ENCODE measurements at regions not wholly inside any gene's neighbourhood (a gene's known extent, or its start where the extent isn't known, plus 50 kb on each side); places are given as distances from the start of the nearest gene placed in this dataset.
"Not testable (repeated sequence)": the region's sequence is repeated elsewhere in the genome, so short reads cannot be mapped to it uniquely, and the experiment has no call there.

DNA sequence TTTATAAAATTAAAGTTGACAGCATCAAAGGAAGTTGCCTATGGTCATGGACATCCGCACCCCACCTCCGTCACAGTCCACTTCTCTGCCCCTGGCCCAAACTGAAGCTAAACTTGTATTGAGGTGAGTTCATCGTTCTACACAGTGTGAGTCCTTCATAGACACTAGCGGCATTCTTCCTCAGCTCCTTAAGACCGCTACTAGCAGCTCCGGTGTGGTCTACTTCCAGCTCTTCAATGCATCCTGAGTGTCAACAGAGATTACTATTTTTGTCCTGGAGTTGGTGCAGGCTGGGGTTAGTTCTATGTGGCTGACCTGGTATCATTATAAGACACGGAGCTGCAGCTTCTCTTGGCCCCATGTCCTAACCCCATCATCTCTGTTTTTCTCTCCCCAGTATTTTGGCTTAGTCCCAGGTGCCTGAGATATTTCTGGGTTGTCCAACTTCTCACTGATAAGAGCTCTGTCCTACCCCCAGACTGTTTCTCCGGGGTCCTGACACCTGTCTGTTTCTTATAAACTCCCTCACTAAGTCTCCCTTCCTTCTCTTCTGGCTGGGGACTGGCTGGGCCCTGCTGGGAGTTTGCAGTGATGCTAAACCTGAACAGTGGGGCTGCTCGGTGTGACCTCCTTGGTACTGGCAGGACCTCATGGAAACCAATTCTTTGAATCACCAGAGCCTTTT is 169.2 kb upstream of the ATP10A start:
- Histone ChIP-seq H3K4me1 (ENCODE audit: control insufficient read depth, insufficient read depth, low read length) (no peaks in the 10 kb centered on the region), H3K4me3 (ENCODE audit: insufficient read depth, low read depth, low read length) (no peak overlapping the region), H3K9me3 (ENCODE audit: control insufficient read depth, low read length) (no peaks in the 10 kb centered on the region), H3K27ac (ENCODE audit: insufficient read depth, low read depth, low read length, poor library complexity, severe bottlenecking) (no peak overlapping the region), H3K27me3 (ENCODE audit: control insufficient read depth, insufficient read depth, low read length, poor library complexity, severe bottlenecking) (no peaks in the 10 kb centered on the region), H3K36me3 (ENCODE audit: control insufficient read depth, insufficient read depth, low read length) (no peaks in the 10 kb centered on the region)
- WGBS, 2 experiments = 92 to 93% methylated on average over 9 of the region's 9 CpGs

DNA sequence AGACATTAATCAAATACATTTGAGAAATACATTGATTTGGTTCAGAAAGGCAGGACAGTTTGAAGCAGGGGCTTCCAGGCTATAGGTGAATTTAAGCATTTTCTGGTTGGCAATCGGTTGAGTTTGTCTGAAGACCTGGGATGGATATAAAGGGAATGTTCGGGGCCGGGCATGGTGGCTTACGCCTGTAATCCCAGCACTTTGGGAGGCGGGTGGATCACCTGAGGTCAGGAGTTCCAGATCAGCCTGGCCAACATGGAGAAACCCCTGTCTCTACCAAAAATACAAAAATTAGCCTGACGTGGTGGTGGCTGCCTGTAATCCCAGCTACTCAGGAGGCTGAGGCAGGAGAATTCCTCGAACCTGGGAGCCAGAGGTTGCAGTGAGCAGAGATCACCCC is 166.5 kb upstream of the ATP10A start:
- not testable (repeated sequence) for H3K27ac ChIP-seq (ENCODE audit: insufficient read depth, low read depth, low read length, poor library complexity, severe bottlenecking); H3K27me3 ChIP-seq (ENCODE audit: control insufficient read depth, insufficient read depth, low read length, poor library complexity, severe bottlenecking); H3K4me1 ChIP-seq (ENCODE audit: control insufficient read depth, insufficient read depth, low read length); H3K9me3 ChIP-seq (ENCODE audit: control insufficient read depth, low read length); H3K36me3 ChIP-seq (ENCODE audit: control insufficient read depth, insufficient read depth, low read length); H3K4me3 ChIP-seq (ENCODE audit: insufficient read depth, low read depth, low read length)
- WGBS, 2 experiments = 92 to 95% methylated on average over 7 of the region's 7 CpGs

DNA sequence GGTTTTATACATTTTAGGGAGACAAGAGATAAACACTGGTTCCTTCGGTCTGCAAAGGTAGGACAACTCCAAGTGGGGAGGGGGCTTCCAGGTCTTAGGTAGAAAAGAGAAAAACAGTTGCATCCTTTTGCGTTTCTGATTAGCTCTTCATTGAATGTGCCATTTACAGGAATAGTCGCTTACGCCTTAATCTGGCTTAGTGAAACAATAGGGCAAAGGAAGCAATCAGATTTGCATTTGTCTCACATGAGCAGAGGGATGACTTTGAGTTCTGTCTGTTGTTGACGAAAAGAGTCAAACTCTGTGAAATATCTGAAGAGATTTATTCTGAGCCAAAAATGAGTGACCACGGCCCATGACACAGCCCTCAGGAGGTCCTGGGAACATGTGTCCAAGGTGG is 166.0 kb upstream of the ATP10A start:
- Histone ChIP-seq H3K27me3 (ENCODE audit: control insufficient read depth, insufficient read depth, low read length, poor library complexity, severe bottlenecking) (no peaks in the 10 kb centered on the region), H3K4me1 (ENCODE audit: control insufficient read depth, insufficient read depth, low read length) (no peaks in the 10 kb centered on the region), H3K27ac (ENCODE audit: insufficient read depth, low read depth, low read length, poor library complexity, severe bottlenecking) (no peak overlapping the region), H3K9me3 (ENCODE audit: control insufficient read depth, low read length) (no peaks in the 10 kb centered on the region), H3K36me3 (ENCODE audit: control insufficient read depth, insufficient read depth, low read length) (no peaks in the 10 kb centered on the region), H3K4me3 (ENCODE audit: insufficient read depth, low read depth, low read length) (no peak overlapping the region)
- 80 to 85% methylated on average over 6 of the region's 6 CpGs for WGBS, 2 experiments

DNA sequence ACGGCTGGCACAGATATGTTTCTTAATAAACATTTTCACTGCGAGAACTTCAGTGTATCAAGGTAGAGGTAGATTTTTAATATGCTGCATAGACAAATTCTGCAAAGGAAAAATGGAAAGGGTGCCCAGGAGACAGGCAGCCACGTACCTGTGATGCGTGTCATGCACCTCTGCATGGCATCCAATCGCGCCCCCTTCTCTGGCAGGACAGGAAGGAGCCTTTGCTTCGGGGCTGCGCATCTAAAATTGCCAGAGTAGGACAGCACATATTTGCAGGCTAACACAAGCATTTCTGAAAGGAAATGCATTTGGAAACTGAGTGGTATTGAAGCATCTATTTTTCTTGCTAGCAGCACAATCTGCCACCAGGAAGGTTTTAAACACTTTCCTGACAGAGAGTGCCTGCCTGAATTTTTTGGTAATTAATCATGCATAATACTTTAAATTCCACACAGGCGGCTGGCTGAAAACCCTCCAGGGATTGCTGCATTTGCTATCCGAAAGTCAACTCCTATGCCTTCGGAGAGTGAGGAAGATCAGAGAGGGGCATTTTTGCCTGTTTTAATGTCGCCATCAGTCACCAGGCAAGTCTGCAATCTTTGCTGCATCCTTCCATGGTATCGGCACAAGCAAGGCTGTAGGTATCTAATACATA is 165.1 kb upstream of the ATP10A start:
- H3K27me3 ChIP-seq (ENCODE audit: control insufficient read depth, insufficient read depth, low read length, poor library complexity, severe bottlenecking) = no peaks in the 10 kb centered on the region
- H3K27ac ChIP-seq (ENCODE audit: insufficient read depth, low read depth, low read length, poor library complexity, severe bottlenecking) = no peak overlapping the region
- no peaks in the 10 kb centered on the region for H3K36me3 ChIP-seq (ENCODE audit: control insufficient read depth, insufficient read depth, low read length)
- 93% methylated on average over 13 of the region's 13 CpGs for WGBS, 2 experiments
- no peaks in the 10 kb centered on the region for H3K4me1 ChIP-seq (ENCODE audit: control insufficient read depth, insufficient read depth, low read length)
- no peaks in the 10 kb centered on the region for H3K9me3 ChIP-seq (ENCODE audit: control insufficient read depth, low read length)
- H3K4me3 ChIP-seq (ENCODE audit: insufficient read depth, low read depth, low read length) = no peak overlapping the region

DNA sequence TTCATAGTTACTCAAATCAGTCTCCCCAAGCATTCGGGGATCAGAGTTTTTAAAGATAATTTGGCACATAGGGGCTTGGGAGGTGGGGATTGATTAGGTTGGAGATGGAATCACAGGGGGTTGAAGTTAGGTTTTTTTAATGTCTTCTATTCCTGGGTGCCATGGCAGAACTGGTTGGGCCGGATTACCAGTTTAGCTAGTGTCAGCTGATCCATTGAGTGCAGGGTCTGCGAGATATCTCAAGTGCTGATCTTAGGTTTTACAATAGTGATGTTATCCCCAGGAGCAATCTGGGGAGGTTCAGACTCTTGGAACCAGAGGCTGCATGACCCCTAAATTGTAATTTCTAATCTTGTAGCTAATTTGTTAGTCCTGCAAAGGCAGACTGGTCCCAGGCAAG is 163.5 kb upstream of the ATP10A start:
- H3K4me3 ChIP-seq (ENCODE audit: insufficient read depth, low read depth, low read length); H3K27ac ChIP-seq (ENCODE audit: insufficient read depth, low read depth, low read length, poor library complexity, severe bottlenecking); H3K4me1 ChIP-seq (ENCODE audit: control insufficient read depth, insufficient read depth, low read length); H3K27me3 ChIP-seq (ENCODE audit: control insufficient read depth, insufficient read depth, low read length, poor library complexity, severe bottlenecking); H3K36me3 ChIP-seq (ENCODE audit: control insufficient read depth, insufficient read depth, low read length); H3K9me3 ChIP-seq (ENCODE audit: control insufficient read depth, low read length): not testable (repeated sequence)
- 94 to 98% methylated on average over 3 of the region's 3 CpGs for WGBS, 2 experiments

DNA sequence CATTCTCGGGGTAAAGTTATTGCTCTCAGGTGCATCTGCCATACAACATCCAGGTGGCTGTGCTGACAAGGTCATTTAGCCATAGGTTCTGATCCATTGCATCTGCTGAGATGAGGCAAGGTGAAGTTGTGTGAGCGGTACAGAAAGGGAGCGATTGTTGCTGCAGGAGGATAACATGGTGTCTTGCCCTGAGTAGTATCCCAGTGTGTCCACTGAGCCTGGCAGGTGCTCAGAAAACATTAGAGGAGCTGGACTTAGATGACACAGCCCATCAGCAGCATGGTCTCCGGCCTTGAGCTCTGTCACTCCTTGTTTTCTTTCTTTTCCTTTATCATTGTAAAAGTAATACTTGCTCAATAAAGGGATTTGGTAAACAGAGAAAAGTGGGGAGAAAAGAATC is 161.1 kb upstream of the ATP10A start:
- H3K4me1 ChIP-seq (ENCODE audit: control insufficient read depth, insufficient read depth, low read length) = no peaks in the 10 kb centered on the region
- WGBS, 2 experiments = 96 to 98% methylated on average over 4 of the region's 4 CpGs
- H3K27me3 ChIP-seq (ENCODE audit: control insufficient read depth, insufficient read depth, low read length, poor library complexity, severe bottlenecking) = no peaks in the 10 kb centered on the region
- no peak overlapping the region for H3K27ac ChIP-seq (ENCODE audit: insufficient read depth, low read depth, low read length, poor library complexity, severe bottlenecking)
- H3K9me3 ChIP-seq (ENCODE audit: control insufficient read depth, low read length) = no peaks in the 10 kb centered on the region
- no peak overlapping the region for H3K4me3 ChIP-seq (ENCODE audit: insufficient read depth, low read depth, low read length)
- H3K36me3 ChIP-seq (ENCODE audit: control insufficient read depth, insufficient read depth, low read length) = no peaks in the 10 kb centered on the region

DNA sequence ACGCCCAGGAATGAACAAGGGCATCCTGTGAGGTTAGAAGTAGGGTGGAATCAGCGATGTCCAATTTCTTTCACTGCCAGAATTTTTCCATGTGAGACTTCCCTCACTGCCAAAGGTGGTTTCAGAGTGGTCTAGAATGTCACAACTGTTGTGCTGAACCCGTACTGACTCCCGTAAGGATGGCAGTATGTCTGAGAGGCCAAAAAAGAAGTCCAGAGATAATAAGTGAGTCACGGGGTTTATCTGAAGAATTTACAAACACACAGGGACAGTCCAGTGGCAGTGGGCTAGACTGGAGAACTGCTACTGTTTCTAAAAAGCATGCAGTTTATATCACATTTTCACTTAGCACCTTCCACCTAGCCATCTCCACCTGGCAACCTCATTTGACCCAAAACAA is 160.6 kb upstream of the ATP10A start:
- no peak overlapping the region for H3K27ac ChIP-seq (ENCODE audit: insufficient read depth, low read depth, low read length, poor library complexity, severe bottlenecking)
- no peak overlapping the region for H3K4me3 ChIP-seq (ENCODE audit: insufficient read depth, low read depth, low read length)
- no peaks in the 10 kb centered on the region for H3K4me1 ChIP-seq (ENCODE audit: control insufficient read depth, insufficient read depth, low read length)
- 91 to 94% methylated on average over 5 of the region's 5 CpGs for WGBS, 2 experiments
- no peaks in the 10 kb centered on the region for H3K9me3 ChIP-seq (ENCODE audit: control insufficient read depth, low read length)
- H3K36me3 ChIP-seq (ENCODE audit: control insufficient read depth, insufficient read depth, low read length) = no peaks in the 10 kb centered on the region
- no peaks in the 10 kb centered on the region for H3K27me3 ChIP-seq (ENCODE audit: control insufficient read depth, insufficient read depth, low read length, poor library complexity, severe bottlenecking)

DNA sequence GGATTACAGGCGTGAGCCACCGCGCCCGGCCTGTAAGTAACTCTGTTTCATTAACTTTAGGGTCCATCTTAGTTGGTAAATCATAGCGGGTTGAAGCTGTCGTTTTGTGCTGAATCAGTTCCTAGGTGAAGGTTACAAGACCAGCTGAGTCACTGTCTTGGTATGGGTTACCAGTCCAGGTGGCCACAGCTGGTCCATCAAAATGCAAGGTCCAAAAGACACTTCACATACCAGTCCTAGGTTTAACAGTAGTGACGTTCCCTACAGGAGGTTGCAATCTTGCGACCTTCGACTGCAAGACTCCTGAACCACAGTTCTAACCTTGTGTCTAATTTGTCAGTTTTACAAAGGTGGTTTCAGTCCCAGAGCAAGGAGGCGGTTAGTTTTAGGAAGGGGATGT is 160.1 kb upstream of the ATP10A start:
- Histone ChIP-seq H3K4me1 (ENCODE audit: control insufficient read depth, insufficient read depth, low read length) (no peaks in the 10 kb centered on the region), H3K27me3 (ENCODE audit: control insufficient read depth, insufficient read depth, low read length, poor library complexity, severe bottlenecking) (no peaks in the 10 kb centered on the region), H3K9me3 (ENCODE audit: control insufficient read depth, low read length) (no peaks in the 10 kb centered on the region), H3K36me3 (ENCODE audit: control insufficient read depth, insufficient read depth, low read length) (no peaks in the 10 kb centered on the region), H3K4me3 (ENCODE audit: insufficient read depth, low read depth, low read length) (no peak overlapping the region), H3K27ac (ENCODE audit: insufficient read depth, low read depth, low read length, poor library complexity, severe bottlenecking) (no peak overlapping the region)
- WGBS, 2 experiments = 91 to 96% methylated on average over 9 to 10 of the region's 10 CpGs

DNA sequence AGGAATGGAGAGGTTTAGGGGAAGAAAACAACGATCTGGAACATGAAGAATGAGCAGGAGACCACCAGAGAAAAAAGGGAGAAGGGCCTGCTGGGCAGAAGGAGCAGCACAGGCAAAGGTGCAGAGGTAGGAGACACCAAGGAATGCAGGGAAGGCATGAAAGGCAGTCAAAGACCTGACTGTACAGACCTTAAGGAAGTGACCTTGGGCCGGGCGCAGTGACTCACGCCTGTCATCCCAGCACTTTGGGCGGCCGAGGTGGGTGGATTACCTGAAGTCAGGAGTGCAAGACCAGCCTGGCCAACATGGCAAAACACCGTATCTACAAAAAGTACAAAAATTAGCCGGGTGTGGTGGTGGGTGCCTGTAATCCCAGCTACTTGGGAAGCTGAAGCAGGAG is 157.7 kb upstream of the ATP10A start:
- no peaks in the 10 kb centered on the region for H3K36me3 ChIP-seq (ENCODE audit: control insufficient read depth, insufficient read depth, low read length)
- no peak overlapping the region for H3K27ac ChIP-seq (ENCODE audit: insufficient read depth, low read depth, low read length, poor library complexity, severe bottlenecking)
- no peaks in the 10 kb centered on the region for H3K9me3 ChIP-seq (ENCODE audit: control insufficient read depth, low read length)
- 93% methylated on average over 8 of the region's 8 CpGs for WGBS, 2 experiments
- H3K4me1 ChIP-seq (ENCODE audit: control insufficient read depth, insufficient read depth, low read length) = no peaks in the 10 kb centered on the region
- no peak overlapping the region for H3K4me3 ChIP-seq (ENCODE audit: insufficient read depth, low read depth, low read length)
- H3K27me3 ChIP-seq (ENCODE audit: control insufficient read depth, insufficient read depth, low read length, poor library complexity, severe bottlenecking) = no peaks in the 10 kb centered on the region

DNA sequence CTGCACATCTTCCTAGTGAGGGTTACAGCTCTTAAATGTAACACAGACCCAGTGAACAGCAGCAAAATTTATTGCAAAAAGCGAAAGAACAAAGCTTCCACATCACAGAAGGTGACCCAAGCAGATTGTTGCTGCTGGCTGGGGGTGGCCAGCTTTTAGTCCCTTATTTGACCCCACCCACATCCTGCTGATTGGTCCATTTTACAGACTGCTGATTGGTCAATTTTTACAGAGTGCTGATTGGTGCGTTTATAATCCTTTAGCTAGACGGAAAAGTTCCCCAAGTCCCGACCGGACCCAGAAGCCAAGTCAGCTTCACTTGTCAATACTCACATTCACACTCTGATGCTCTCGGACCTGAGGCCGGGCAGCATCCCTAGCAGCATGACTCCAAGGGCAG is 154.5 kb upstream of the ATP10A start:
- H3K36me3 ChIP-seq (ENCODE audit: control insufficient read depth, insufficient read depth, low read length) = no peaks in the 10 kb centered on the region
- 92 to 96% methylated on average over 7 of the region's 7 CpGs for WGBS, 2 experiments
- no peaks in the 10 kb centered on the region for H3K9me3 ChIP-seq (ENCODE audit: control insufficient read depth, low read length)
- no peak overlapping the region for H3K4me3 ChIP-seq (ENCODE audit: insufficient read depth, low read depth, low read length)
- no peaks in the 10 kb centered on the region for H3K4me1 ChIP-seq (ENCODE audit: control insufficient read depth, insufficient read depth, low read length)
- no peaks in the 10 kb centered on the region for H3K27me3 ChIP-seq (ENCODE audit: control insufficient read depth, insufficient read depth, low read length, poor library complexity, severe bottlenecking)
- H3K27ac ChIP-seq (ENCODE audit: insufficient read depth, low read depth, low read length, poor library complexity, severe bottlenecking) = no peak overlapping the region
